ENCODE measurements at regions not wholly inside any gene's neighbourhood (a gene's known extent, or its start where the extent isn't known, plus 50 kb on each side); places are given as distances from the start of the nearest gene placed in this dataset.
"Not testable (repeated sequence)": the region's sequence is repeated elsewhere in the genome, so short reads cannot be mapped to it uniquely, and the experiment has no call there.

- no peak for DNase-seq
These were observed 88.2 kb upstream of the BASP1 start for GRCh38 chr5:17129093-17129849.

- not testable (repeated sequence) for DNase-seq
These were observed 87.1 kb upstream of the BASP1 start for GRCh38 chr5:17130302-17130701.

GRCh38 chr5:17132444-17133083 is 84.9 kb upstream of the BASP1 start:
- peak in 1 of 2 donors; percentile 4 for DNase-seq

GRCh38 chr5:17135050-17135449 is 82.4 kb upstream of the BASP1 start:
- no peak for DNase-seq

- no peak for DNase-seq
These were observed 74.1 kb upstream of the BASP1 start for GRCh38 chr5:17143335-17143734.

- no peak for DNase-seq
These were observed 71.1 kb upstream of the BASP1 start for GRCh38 chr5:17146280-17146841.

- no peak for DNase-seq
These were observed 70.3 kb upstream of the BASP1 start for GRCh38 chr5:17147170-17147569.

GRCh38 chr5:17147617-17148016 is 69.8 kb upstream of the BASP1 start:
- DNase-seq = no peak

GRCh38 chr5:17148481-17148880 is 69.0 kb upstream of the BASP1 start:
- DNase-seq = no peak

- no peak for DNase-seq
These were observed 67.6 kb upstream of the BASP1 start for GRCh38 chr5:17149786-17150185.

- DNase-seq = no peak
These were observed 66.9 kb upstream of the BASP1 start for GRCh38 chr5:17150531-17150930.

- DNase-seq = no peak
These were observed 65.7 kb upstream of the BASP1 start for GRCh38 chr5:17151686-17152085.

- no peak for DNase-seq
These were observed 63.0 kb upstream of the BASP1 start for GRCh38 chr5:17154211-17154996.

GRCh38 chr5:17156463-17156862 is 61.0 kb upstream of the BASP1 start:
- DNase-seq = no peak

GRCh38 chr5:17157294-17157693 is 60.1 kb upstream of the BASP1 start:
- DNase-seq = no peak

GRCh38 chr5:17157916-17158529 is 59.4 kb upstream of the BASP1 start:
- DNase-seq = no peak

- no peak for DNase-seq
These were observed 56.7 kb upstream of the BASP1 start for GRCh38 chr5:17160756-17161040.

GRCh38 chr5:17161662-17162061 is 55.8 kb upstream of the BASP1 start:
- no peak for DNase-seq

- no peak for DNase-seq
These were observed 54.2 kb upstream of the BASP1 start for GRCh38 chr5:17163221-17163620.

- DNase-seq = no peak
These were observed 50.1 kb upstream of the BASP1 start for GRCh38 chr5:17167171-17167891.

Data from CD4-positive, alpha-beta T cell treated with Interferon alpha-2 for 1 hour (primary cell).